ENCODE measurements at regions not wholly inside any gene's neighbourhood (a gene's known extent, or its start where the extent isn't known, plus 50 kb on each side); places are given as distances from the start of the nearest gene placed in this dataset.

DNA sequence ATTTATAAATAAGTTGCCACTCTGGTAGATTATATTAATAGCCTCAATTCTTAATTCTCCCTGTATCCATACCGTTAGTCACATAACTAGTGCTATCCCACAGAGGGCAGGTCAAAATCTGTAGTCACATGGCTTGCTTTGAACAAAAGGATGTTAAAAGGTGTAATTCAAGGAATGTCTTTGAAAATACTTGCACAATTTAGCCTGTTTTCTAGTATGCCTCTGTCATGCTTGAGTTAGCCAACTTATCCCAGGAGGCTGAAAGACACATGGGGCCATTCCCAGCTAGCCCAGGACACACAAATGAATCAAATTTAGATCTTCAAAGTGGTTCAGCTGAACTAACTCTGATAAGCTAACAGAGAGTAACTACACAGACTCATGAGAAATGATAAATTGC, 758.5 kb upstream of the NEGR1 start:
- ChIA-PET POLR2A (no interaction called here), CTCF (no interaction called here)
- DNase-seq (ENCODE audit: low read depth): no peak

GRCh38 chr1:73034271-73034670, 751.9 kb upstream of the NEGR1 start:
- no peak for DNase-seq (ENCODE audit: low read depth)
- ChIA-PET POLR2A (no interaction called here), CTCF (no interaction called here)
- H3K4me3 ChIP-seq (ENCODE audit: low read depth, low read length): no peak overlapping the region
- no peaks in the 10 kb centered on the region for H3K27me3 ChIP-seq (ENCODE audit: control insufficient read depth, insufficient read depth, low read length)
- H3K36me3 ChIP-seq (ENCODE audit: control insufficient read depth, insufficient read depth, low read length): no peaks in the 10 kb centered on the region
- TF ChIP-seq CTCF (IDR thresholded peaks at IDR 0.05; ENCODE audit: insufficient read depth, low read depth, low read length): no peak

More for the DNA sequence above, 758.5 kb upstream of the NEGR1 start:
- no peaks in the 10 kb centered on the region for H3K27me3 ChIP-seq (ENCODE audit: control insufficient read depth, insufficient read depth, low read length)
- no peaks in the 10 kb centered on the region for H3K36me3 ChIP-seq (ENCODE audit: control insufficient read depth, insufficient read depth, low read length)
- H3K4me3 ChIP-seq (ENCODE audit: low read depth, low read length): no peak overlapping the region
- TF ChIP-seq CTCF (IDR thresholded peaks at IDR 0.05; ENCODE audit: insufficient read depth, low read depth, low read length): no peak

DNA sequence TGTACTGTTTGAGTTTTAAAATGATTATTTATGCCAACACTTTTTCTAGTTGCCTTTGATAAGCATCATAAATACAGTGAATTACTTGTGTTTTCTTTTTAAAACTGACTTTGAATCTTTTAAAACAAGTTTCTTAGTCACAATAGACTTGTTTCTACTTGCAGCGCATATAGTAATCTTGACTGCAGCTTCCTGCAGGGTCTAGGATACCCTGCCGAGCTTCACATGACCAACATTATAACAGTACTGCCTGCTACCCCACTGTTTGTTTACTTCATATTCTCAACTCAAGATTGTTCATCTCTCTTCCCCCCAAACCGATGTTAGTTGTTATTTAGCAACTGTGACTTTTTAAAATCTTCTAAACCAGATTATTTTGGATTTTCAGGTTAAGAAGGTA, 751.3 kb upstream of the NEGR1 start:
- CTCF ChIA-PET: no interaction called here
- DNase-seq (ENCODE audit: low read depth): no peak

DNA sequence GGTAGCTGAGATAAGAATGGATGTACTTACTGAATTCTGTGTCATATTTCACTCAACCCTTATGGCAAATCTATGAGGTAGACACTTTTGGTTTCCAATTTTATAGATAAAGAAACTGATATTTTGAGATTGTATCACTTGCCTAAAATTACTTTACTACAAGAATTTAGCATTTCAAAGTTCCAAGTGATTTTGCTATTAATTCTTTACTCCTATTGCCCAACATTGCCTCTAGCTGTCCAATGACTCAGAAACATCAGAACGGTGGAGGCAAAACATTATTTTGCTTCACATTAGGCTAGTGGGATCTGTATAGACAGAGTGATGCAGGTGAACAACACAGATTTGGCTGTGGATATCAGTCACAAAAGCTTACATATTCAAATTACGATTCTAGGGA, 747.2 kb upstream of the NEGR1 start:
- POLR2A ChIA-PET: no interaction called here
- DNase-seq (ENCODE audit: low read depth): no peak
- no peak overlapping the region for H3K4me3 ChIP-seq (ENCODE audit: low read depth, low read length)
- H3K27me3 ChIP-seq (ENCODE audit: control insufficient read depth, insufficient read depth, low read length): no peaks in the 10 kb centered on the region
- no peak for TF ChIP-seq CTCF (IDR thresholded peaks at IDR 0.05; ENCODE audit: insufficient read depth, low read depth, low read length)
- CTCF ChIA-PET: no interaction called here
- no peaks in the 10 kb centered on the region for H3K36me3 ChIP-seq (ENCODE audit: control insufficient read depth, insufficient read depth, low read length)

More for the DNA sequence above, 751.3 kb upstream of the NEGR1 start:
- H3K27me3 ChIP-seq (ENCODE audit: control insufficient read depth, insufficient read depth, low read length): no peaks in the 10 kb centered on the region
- POLR2A ChIA-PET: no interaction called here
- H3K4me3 ChIP-seq (ENCODE audit: low read depth, low read length): no peak overlapping the region
- no peaks in the 10 kb centered on the region for H3K36me3 ChIP-seq (ENCODE audit: control insufficient read depth, insufficient read depth, low read length)
- TF ChIP-seq CTCF (IDR thresholded peaks at IDR 0.05; ENCODE audit: insufficient read depth, low read depth, low read length): no peak

DNA sequence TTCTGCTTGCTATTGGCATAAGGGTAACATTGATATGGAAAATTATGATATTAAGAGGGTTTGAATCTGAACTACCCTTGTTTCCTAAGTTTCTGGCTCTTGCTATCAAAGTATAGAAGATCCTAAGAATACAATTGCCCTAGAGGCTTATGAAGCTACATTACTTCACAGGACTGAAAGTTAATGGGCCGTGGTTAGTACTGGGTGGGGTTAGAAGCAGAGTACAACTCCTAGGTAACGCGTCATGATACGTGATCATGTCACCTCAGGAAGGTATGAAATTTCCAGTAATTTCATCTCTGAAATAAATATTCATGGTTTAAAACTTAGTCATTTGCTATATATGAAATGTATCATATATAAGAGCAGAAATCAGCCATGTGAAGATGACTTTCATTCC, 743.8 kb upstream of the NEGR1 start:
- H3K27me3 ChIP-seq (ENCODE audit: control insufficient read depth, insufficient read depth, low read length): no peaks in the 10 kb centered on the region
- CTCF ChIA-PET: no interaction called here
- no peak overlapping the region for H3K4me3 ChIP-seq (ENCODE audit: low read depth, low read length)
- no peak for DNase-seq (ENCODE audit: low read depth)
- POLR2A ChIA-PET: no interaction called here
- no peak for TF ChIP-seq CTCF (IDR thresholded peaks at IDR 0.05; ENCODE audit: insufficient read depth, low read depth, low read length)
- no peaks in the 10 kb centered on the region for H3K36me3 ChIP-seq (ENCODE audit: control insufficient read depth, insufficient read depth, low read length)

Data from BJ (cell line).